ENCODE measurements at regions not wholly inside any gene's neighbourhood (a gene's known extent, or its start where the extent isn't known, plus 50 kb on each side); places are given as distances from the start of the nearest gene placed in this dataset.

GRCh38 chr15:38690719-38691332 is 126.2 kb upstream of the RASGRP1 start:
- no peak overlapping the region for H3K4me3 ChIP-seq
- TF ChIP-seq CTCF (IDR thresholded peaks at IDR 0.05) (peak; percentile 76 to 86 (median 78)), POLR2A (IDR thresholded peaks at IDR 0.05) (no peak)
- H3K4me1 ChIP-seq = peaks cover 0 to 44% (median 0%) of the 10 kb centered on the region in 3 donors
- no peak overlapping the region for H3K27ac ChIP-seq
- WGBS, 2 donors = 16 to 17% methylated on average over 4 of the region's 4 CpGs
- no peaks in the 10 kb centered on the region for H3K9me3 ChIP-seq
- no peaks in the 10 kb centered on the region for H3K27me3 ChIP-seq
- no peaks in the 10 kb centered on the region for H3K36me3 ChIP-seq
- intact Hi-C loops (cut with DNase I) = loop anchor here (5.0 to 10.0 kb wide), 2 partner anchors 129 to 246 kb away; partner anchors contain the start of gene RASGRP1
- no peak for DNase-seq

GRCh38 chr15:38691377-38691776 is 126.8 kb upstream of the RASGRP1 start:
- H3K4me3 ChIP-seq = no peak overlapping the region
- H3K27ac ChIP-seq = peak overlapping the region in 1 of 4 donors; percentile 42
- H3K27me3 ChIP-seq = no peaks in the 10 kb centered on the region
- H3K9me3 ChIP-seq = no peaks in the 10 kb centered on the region
- no peak for DNase-seq
- no peaks in the 10 kb centered on the region for H3K36me3 ChIP-seq
- 83 to 90% methylated on average over 2 of the region's 2 CpGs for WGBS, 2 donors
- peaks cover 0 to 38% (median 0%) of the 10 kb centered on the region in 3 donors for H3K4me1 ChIP-seq
- intact Hi-C loops (cut with DNase I) = loop anchor here (5.0 to 10.0 kb wide), 2 partner anchors 129 to 247 kb away; partner anchors contain the start of gene RASGRP1
- no peak for TF ChIP-seq POLR2A (IDR thresholded peaks at IDR 0.05)

- no peaks in the 10 kb centered on the region for H3K27me3 ChIP-seq
- no peaks in the 10 kb centered on the region for H3K9me3 ChIP-seq
- TF ChIP-seq POLR2A (IDR thresholded peaks at IDR 0.05) = no peak
- DNase-seq = no peak
- H3K4me3 ChIP-seq = no peak overlapping the region
- 26 to 46% methylated on average over 7 of the region's 7 CpGs for WGBS, 2 donors
- H3K4me1 ChIP-seq = peaks cover 0 to 34% (median 0%) of the 10 kb centered on the region in 3 donors
- no peaks in the 10 kb centered on the region for H3K36me3 ChIP-seq
- intact Hi-C loops (cut with DNase I) = loop anchor here (5.0 to 10.0 kb wide), 2 partner anchors 130 to 247 kb away; partner anchors contain the start of gene RASGRP1
- peak overlapping the region in 3 of 4 donors; percentile 20 to 60 (median 31) for H3K27ac ChIP-seq
These were observed 127.6 kb upstream of the RASGRP1 start for GRCh38 chr15:38691965-38692788.

- no peak overlapping the region for H3K4me3 ChIP-seq
- DNase-seq = no peak
- no peaks in the 10 kb centered on the region for H3K36me3 ChIP-seq
- peak overlapping the region in 2 of 4 donors; percentile 20 to 60 for H3K27ac ChIP-seq
- intact Hi-C loops (cut with DNase I) = loop anchor here (5.0 to 10.0 kb wide), 2 partner anchors 130 to 248 kb away; partner anchors contain the start of gene RASGRP1
- no peaks in the 10 kb centered on the region for H3K27me3 ChIP-seq
- TF ChIP-seq CTCF (IDR thresholded peaks at IDR 0.05) (no peak), POLR2A (IDR thresholded peaks at IDR 0.05) (no peak)
- WGBS, 2 donors = 63 to 79% methylated on average over 3 of the region's 3 CpGs
- no peaks in the 10 kb centered on the region for H3K9me3 ChIP-seq
- H3K4me1 ChIP-seq = peaks cover 0 to 33% (median 0%) of the 10 kb centered on the region in 3 donors
These were observed 128.1 kb upstream of the RASGRP1 start for GRCh38 chr15:38692789-38693062.

GRCh38 chr15:38695249-38696108 is 130.9 kb upstream of the RASGRP1 start:
- no peak overlapping the region for H3K4me3 ChIP-seq
- peaks cover 0 to 6% (median 0%) of the 10 kb centered on the region in 3 donors for H3K4me1 ChIP-seq
- H3K27ac ChIP-seq = peak overlapping the region in 2 of 4 donors; percentile 42 to 52
- no peak for DNase-seq
- WGBS, 2 donors = 67 to 84% methylated on average over 4 of the region's 4 CpGs
- no peaks in the 10 kb centered on the region for H3K27me3 ChIP-seq
- H3K9me3 ChIP-seq = no peaks in the 10 kb centered on the region
- no peaks in the 10 kb centered on the region for H3K36me3 ChIP-seq
- intact Hi-C loops (cut with DNase I) = loop anchor here (10.0 kb wide), 1 partner anchor 251 kb away; no protein-coding TSS in a partner anchor
- TF ChIP-seq POLR2A (IDR thresholded peaks at IDR 0.05) (no peak), CTCF (IDR thresholded peaks at IDR 0.05) (no peak)

Data from esophagus squamous epithelium (tissue), 5 donors.